ENCODE measurements at regions not wholly inside any gene's neighbourhood (a gene's known extent, or its start where the extent isn't known, plus 50 kb on each side); places are given as distances from the start of the nearest gene placed in this dataset.

- no peak for DNase-seq (ENCODE audit: low spot score in 2 of 2, unreplicated experiment in 2 of 2)
- H3K4me3 Mint-ChIP-seq = no peak overlapping the region
- H3K4me1 Mint-ChIP-seq = no peaks in the 10 kb centered on the region
- no peaks in the 10 kb centered on the region for H3K9me3 Mint-ChIP-seq
- no peak for TF ChIP-seq CTCF (IDR thresholded peaks at IDR 0.05; ENCODE audit: unreplicated experiment)
- no peak overlapping the region for H3K27ac Mint-ChIP-seq
- H3K36me3 Mint-ChIP-seq = no peaks in the 10 kb centered on the region
- H3K27me3 Mint-ChIP-seq (ENCODE audit: low read depth) = peaks cover 16% of the 10 kb centered on the region
These were observed 144.3 kb upstream of the PRDM1 start for GRCh38 chr6:105941621-105942412.

DNA sequence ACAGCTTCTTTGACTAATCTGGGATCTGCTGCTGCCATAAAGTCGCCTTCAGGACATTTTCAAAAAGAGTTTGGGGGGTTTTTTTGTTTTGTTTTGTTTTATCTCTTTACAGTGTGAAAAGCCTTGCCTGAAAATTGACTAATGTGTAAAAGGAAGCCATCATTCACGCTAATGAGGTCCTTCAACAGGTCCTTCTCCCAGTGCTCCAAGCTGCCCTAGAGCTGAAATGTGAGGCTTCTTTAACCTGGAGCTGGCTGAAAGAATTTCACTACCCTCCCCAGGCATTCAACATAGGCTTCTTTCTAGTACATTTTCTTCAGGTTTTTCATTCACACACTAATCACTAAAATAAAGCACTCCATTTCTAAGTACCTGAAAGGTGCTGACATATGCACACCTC lies 145.1 kb upstream of the PRDM1 start:
- TF ChIP-seq CTCF (IDR thresholded peaks at IDR 0.05; ENCODE audit: unreplicated experiment) = no peak
- Mint-ChIP-seq H3K4me1 (no peaks in the 10 kb centered on the region), H3K9me3 (no peaks in the 10 kb centered on the region), H3K27ac (no peak overlapping the region), H3K36me3 (no peaks in the 10 kb centered on the region), H3K4me3 (no peak overlapping the region), H3K27me3 (ENCODE audit: low read depth) (peaks cover 15% of the 10 kb centered on the region)
- DNase-seq (ENCODE audit: low spot score in 2 of 2, unreplicated experiment in 2 of 2) = no peak

DNA sequence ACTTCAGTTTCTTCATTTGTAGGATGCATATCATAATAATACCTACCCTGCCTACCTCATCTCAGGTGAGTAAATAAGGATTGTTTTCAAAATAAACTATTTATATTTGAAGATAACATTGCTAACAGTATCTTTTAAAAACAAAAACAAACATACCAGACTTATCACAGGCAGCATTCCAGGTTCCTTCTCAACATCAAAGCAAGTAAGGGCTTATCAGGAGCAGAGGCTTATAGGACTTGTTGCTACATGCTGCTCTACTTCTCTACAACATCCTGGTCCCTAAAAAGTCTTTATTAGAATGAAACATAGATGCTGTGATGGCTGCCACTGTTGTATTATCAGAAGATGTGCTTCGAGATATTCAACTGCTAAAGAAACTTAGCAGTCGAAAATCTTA lies 149.2 kb upstream of the PRDM1 start:
- Mint-ChIP-seq H3K9me3 (no peaks in the 10 kb centered on the region), H3K4me1 (no peaks in the 10 kb centered on the region), H3K4me3 (no peak overlapping the region), H3K27me3 (ENCODE audit: low read depth) (no peaks in the 10 kb centered on the region), H3K27ac (no peak overlapping the region), H3K36me3 (no peaks in the 10 kb centered on the region)
- TF ChIP-seq CTCF (IDR thresholded peaks at IDR 0.05; ENCODE audit: unreplicated experiment) = no peak
- no peak for DNase-seq (ENCODE audit: low spot score in 2 of 2, unreplicated experiment in 2 of 2)

DNA sequence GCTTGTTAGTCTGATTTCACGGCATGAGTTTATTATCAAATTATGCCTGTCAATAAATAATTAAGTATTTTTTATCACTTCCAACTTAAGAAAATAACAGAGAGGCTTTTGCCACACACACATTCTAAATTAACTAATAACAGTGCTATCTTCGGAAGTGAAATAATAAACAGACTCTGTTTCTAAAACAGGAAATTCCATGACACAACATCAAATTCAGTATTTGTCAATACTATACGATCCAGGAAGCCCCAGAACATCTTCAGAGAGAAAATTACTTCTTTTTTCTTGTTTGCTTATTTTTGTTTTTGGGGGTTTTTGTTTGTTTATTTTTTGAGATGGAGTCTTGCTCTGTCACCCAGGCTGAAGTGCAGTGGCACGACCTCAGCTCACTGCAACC lies 150.7 kb upstream of the PRDM1 start:
- no peak overlapping the region for H3K4me3 Mint-ChIP-seq

DNA sequence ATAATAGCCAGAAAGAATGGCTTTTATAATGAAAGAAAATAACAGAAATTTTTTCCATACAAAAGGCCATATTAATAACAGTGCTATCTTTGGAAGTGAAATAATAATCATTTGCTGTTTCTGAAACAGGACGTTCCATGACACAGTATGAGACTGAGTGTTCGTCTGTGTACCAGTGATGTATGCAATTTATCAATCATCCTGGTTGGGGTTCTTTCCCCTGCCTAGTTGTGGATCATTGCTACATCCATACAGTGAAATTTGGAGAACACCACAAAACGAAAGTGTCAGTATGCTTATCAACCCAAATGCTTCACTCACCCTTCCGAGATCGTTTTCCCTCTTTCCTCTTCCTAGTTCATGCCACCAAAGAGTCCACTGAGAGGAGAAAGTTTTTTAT lies 151.4 kb upstream of the PRDM1 start:
- no peaks in the 10 kb centered on the region for H3K27me3 Mint-ChIP-seq (ENCODE audit: low read depth)
- H3K4me3 Mint-ChIP-seq = no peak overlapping the region
- no peak for TF ChIP-seq CTCF (IDR thresholded peaks at IDR 0.05; ENCODE audit: unreplicated experiment)
- no peak for DNase-seq (ENCODE audit: low spot score in 2 of 2, unreplicated experiment in 2 of 2)
- no peak overlapping the region for H3K27ac Mint-ChIP-seq
- no peaks in the 10 kb centered on the region for H3K36me3 Mint-ChIP-seq
- no peaks in the 10 kb centered on the region for H3K4me1 Mint-ChIP-seq
- H3K9me3 Mint-ChIP-seq = no peaks in the 10 kb centered on the region

More for the DNA sequence above, 150.7 kb upstream of the PRDM1 start:
- TF ChIP-seq CTCF (IDR thresholded peaks at IDR 0.05; ENCODE audit: unreplicated experiment) = no peak
- DNase-seq (ENCODE audit: low spot score in 2 of 2, unreplicated experiment in 2 of 2) = no peak
- Mint-ChIP-seq H3K4me1 (no peaks in the 10 kb centered on the region), H3K27ac (no peak overlapping the region), H3K27me3 (ENCODE audit: low read depth) (no peaks in the 10 kb centered on the region), H3K9me3 (no peaks in the 10 kb centered on the region), H3K36me3 (no peaks in the 10 kb centered on the region)
